HuH-7.5 (cell line): ENCODE measurements at regions not wholly inside any gene's neighbourhood (a gene's known extent, or its start where the extent isn't known, plus 50 kb on each side); places are given as distances from the start of the nearest gene placed in this dataset.

Experiments used
- DNase-seq: peaks from one replicate; pipeline ENCODE4 v3.0.0; 2011; ENCODE audit warnings: low spot score

- no peak for DNase-seq
Measured at GRCh38 chr10:55500931-55501559, 700.0 kb upstream of the PCDH15 start.

DNA sequence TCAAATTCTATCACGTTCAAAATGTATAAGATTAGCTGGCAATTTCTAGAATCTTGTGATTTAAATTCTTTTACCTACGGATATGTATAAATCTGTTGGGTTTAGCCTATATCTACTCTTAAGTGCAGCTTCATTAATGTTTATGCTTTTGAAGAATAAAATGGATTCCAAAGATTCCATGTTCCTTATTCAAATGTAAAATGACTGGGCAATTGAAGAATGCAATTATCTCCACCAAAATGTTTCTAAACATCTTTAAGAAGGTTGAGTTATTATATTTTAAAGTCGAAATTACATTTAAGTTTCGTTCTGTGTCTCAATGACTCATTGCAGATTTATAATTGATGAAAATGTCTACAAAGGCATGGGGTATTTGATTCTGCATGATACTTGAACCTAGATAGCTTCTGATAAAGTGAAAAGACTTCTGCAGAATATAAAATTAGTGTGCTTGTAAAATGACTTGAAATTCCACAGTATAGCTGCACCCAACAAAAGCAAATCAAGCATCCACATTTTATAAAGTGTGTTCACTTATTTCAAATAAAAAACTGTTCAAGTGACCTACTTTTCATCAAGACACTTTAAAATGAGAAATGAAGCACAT lies 697.0 kb upstream of the PCDH15 start:
- DNase-seq, result no peak

GRCh38 chr10:55495555-55495954 lies 694.5 kb upstream of the PCDH15 start:
- no peak for DNase-seq

DNA sequence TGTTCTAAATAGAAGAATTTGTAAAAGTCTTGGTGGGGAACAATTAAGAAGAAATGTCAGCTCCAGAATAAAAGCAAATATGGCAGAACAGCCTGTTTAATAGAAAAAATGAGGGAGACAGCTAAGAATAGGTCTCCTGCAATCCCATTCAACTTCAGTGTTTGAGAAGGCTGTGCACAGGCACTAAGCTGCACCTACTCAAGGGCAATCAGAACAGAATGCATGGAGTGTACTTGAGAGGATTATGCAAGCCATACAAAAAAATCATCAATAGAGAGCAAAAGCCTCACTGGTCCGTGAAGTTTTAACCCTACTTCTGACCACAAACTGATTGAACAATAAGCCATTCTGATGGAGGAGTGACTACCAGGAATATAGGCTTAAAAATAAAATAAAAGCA lies 690.7 kb upstream of the PCDH15 start:
- no peak for DNase-seq

- DNase-seq, result no peak
Measured at GRCh38 chr10:55485827-55486226, 684.8 kb upstream of the PCDH15 start.

- DNase-seq, result no peak
Measured at GRCh38 chr10:55476129-55476528, 675.1 kb upstream of the PCDH15 start.

DNA sequence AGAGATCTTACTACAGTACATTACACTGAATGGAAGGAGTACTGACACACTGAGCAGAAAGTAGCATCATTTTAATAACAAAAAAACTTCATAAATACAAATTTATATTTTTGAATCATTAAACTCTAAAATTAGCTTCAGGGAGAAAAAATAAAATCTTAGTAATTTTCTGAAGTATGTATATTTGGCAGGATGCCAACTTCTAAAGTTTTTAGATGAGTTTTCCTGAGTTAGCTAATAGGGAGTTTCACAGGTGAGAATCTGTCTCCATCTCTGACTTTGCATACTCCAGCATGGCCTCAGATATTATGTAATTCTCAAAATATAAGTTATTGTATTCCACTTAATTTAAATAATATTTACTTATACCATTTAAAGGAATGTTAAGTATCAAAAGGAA lies 673.2 kb upstream of the PCDH15 start:
- DNase-seq, result no peak

DNA sequence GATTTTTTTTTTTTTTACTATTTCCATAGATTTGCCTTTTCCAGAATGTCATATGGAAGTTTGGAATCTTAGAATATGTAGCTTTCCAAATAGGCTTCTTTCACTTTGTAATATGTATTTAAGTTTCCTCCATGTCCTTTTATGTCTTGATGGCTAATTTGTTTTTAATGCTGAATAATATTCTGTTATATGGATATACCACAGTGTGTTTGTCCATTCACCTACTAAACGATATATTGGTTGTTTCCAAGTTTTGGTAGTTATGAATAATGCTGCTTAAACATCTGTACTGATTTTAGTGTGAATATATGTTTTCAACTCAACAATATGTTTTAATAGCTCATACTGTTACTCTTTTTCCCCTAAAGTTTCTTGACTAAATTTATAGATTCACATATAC lies 669.8 kb upstream of the PCDH15 start:
- DNase-seq, result no peak

GRCh38 chr10:55466806-55467504 lies 665.9 kb upstream of the PCDH15 start:
- DNase-seq, result no peak

DNA sequence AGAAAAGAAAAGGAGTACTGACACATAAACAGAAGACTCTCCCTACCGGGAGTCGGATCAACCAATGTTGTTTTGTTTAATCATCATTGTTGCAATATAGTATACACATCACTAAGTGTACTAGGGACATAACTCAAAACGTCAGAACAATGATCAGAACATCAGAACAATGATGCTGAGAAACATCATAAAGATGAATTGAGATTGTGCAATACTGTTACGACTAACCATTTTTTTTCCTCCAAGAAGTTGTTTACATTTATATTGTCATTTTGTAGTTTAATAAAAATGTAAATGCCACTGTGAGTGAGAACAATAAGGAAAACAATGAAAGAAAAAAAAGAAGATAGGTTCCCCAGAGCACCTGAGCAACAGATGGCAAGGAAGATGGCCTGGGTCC lies 663.1 kb upstream of the PCDH15 start:
- no peak for DNase-seq

GRCh38 chr10:55460008-55460407 lies 659.0 kb upstream of the PCDH15 start:
- no peak for DNase-seq

GRCh38 chr10:55449981-55450380 lies 649.0 kb upstream of the PCDH15 start:
- no peak for DNase-seq

DNA sequence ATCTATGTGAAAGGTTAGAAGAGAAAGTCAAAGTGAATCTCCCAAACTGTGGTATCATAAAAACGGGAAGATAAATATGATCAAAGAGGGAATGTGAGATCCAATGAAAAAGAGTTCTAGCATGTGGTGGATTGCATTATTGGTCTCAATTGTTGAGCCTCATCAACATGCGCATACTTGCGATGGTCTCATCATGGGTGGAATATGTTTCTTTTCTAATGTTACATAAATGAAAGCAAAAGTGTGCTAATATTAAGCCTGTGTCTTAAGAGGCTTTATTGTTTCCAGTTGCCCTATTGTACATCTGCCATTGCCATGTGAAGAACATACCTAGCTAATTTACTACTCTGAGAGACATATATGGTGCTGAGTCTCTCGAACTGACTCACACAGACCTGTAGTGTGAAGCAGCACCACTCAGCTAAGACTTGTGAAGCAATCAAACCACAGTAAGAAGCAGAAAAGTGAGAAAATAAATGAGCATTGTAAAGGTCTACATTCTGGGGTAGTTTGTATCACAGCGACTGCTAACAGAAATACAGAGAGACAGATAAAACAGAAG lies 645.5 kb upstream of the PCDH15 start:
- no peak for DNase-seq

DNA sequence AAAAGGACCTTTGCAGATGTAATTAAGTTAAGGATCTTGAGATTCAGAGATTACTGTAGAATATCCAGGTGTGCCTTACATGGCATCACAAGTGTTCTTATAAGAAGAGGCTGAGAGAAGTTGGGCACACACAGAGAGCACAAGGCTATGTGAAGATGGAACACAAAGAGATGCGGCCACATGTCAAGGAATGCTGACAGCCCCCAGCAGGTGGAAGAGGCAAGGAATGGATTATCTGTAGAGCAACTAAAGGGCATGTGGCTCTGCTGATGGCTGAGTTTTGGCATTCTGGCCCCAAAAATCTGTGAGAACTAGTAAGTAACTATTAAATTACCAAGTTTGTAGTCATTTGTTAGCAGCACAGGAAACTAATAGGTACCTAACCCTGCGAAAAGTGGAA lies 640.7 kb upstream of the PCDH15 start:
- DNase-seq, result no peak

GRCh38 chr10:55426138-55426537 lies 625.1 kb upstream of the PCDH15 start:
- DNase-seq, result no peak

DNA sequence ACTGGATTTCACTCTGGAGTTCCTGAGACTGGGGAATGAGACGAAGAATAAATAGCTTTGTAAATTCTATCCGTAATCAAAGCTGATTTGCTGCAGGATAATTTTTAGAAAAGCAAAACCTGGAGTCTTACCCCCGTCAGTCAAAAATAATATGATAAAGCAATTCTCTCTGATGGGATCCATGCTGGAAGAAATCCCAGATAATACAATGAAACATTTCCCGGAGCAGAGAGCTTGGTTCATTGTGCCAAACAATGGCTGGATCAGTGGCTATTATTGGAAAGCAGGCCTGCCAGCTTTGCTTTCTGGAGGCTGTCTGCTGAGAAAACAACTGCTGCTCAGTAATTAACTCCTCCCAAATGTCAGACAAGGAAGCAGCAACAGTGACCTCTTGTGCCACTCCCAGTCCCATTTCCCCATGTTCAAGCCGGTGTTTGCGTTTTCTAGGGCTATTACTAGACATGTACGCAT lies 609.4 kb upstream of the PCDH15 start:
- no peak for DNase-seq

GRCh38 chr10:55404094-55404493 lies 603.1 kb upstream of the PCDH15 start:
- DNase-seq, result no peak

DNA sequence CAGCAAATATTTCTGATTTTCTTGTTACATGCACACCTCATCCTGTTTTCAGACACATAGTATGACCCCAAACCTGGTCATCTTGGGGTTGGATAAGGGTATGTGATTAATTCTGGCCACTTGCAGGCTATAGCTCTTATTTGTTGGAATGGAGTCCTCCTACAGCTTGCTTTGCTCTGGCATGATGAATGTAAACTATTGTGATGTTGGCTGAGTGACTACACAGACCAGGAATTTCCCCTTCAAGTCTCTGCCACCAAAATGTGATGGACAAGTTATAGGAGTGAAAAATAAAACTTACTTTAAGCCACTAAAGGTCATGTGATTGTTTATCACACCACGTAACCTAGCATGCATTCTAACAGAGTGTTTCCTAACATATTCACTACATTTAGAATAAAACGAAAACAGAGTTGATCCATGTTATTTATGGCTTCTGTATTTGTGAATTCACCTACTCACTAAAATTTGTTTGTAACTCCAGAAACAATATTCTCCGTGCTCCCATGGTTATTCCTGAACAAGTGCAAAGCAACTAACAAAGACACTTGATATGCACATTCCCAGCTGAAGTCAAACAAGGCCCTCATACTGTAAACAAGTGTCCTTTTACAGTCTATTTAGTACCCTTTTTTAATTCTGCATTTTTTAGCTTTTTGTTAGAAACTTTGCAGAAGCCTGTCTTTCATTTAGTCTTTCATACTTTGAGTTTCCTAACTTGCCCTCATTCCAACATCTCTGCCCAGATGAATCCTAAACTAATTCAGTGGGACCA lies 599.2 kb upstream of the PCDH15 start:
- DNase-seq, result no peak

DNA sequence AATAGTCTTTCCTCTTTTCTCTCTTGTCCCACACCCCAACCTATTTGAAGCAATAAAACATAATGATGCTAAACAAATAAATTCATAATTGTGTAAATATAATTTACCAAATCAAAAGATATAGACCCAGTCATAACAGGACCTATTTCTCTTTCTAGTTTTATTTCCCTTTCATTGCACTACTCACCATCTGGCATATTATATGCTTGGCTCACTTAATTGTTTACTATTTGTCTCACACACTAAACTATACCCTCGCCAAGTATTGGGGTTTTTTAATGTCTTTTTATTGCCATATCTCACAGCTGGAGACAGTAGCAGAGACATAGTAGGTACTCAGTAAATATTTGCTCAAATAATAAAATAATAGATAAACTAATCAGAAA lies 597.5 kb upstream of the PCDH15 start:
- no peak for DNase-seq

DNA sequence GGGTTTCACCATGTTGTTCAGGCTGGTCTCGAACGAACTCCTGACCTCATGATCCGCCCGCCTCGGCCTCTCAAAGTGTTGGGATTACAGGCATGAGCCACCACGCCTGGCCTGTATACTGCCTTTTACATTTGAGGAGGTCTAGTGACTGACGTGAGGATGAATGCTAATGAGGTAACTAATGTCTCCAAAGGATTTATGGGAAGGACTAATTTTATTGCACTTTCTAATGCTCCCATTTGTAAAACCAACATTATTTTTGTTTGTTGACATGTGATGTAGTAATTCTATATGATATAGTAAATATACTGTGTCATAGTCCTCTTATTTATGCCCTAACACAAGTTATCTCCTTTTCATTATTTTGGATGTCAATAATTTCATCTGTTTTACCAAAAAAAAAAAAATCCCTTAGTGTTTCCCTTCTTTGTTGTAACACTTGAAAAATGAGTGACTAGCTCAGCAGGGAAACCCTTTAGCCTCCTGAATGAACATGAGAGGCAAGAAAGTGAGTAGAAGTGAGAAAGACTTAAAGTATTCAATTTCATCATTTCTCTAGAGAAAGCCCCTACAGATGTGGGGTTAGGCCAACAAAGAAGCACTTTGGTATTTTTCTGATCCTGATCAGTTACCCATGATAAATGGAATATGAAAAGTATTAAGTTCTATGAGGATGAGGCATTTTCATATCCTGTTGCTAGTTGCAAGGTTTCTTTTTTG lies 596.9 kb upstream of the PCDH15 start:
- no peak for DNase-seq

- DNase-seq, result no peak
Measured at GRCh38 chr10:55378196-55378595, 577.2 kb upstream of the PCDH15 start.

DNA sequence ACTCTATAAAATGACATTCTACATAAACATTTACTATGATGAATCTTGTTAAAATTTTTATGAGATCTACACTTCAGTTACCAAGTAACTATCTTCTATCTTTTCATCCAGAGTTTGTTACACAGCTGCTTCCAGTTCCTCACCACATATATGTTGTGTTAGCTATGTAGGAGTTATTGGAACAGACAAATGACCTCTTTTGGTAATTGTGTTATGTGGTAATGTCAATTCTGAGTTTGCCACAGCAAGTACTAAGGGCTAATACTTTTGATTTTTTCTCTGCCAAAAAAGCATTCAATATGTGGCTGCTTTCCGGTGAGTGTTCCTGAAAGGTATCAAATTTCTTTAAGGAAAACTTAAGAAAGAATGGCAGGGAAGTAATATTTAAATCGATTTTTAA lies 573.9 kb upstream of the PCDH15 start:
- DNase-seq, result no peak
